ENCODE measurements at regions not wholly inside any gene's neighbourhood (a gene's known extent, or its start where the extent isn't known, plus 50 kb on each side); places are given as distances from the start of the nearest gene placed in this dataset.
"Not testable (repeated sequence)": the region's sequence is repeated elsewhere in the genome, so short reads cannot be mapped to it uniquely, and the experiment has no call there.

DNA sequence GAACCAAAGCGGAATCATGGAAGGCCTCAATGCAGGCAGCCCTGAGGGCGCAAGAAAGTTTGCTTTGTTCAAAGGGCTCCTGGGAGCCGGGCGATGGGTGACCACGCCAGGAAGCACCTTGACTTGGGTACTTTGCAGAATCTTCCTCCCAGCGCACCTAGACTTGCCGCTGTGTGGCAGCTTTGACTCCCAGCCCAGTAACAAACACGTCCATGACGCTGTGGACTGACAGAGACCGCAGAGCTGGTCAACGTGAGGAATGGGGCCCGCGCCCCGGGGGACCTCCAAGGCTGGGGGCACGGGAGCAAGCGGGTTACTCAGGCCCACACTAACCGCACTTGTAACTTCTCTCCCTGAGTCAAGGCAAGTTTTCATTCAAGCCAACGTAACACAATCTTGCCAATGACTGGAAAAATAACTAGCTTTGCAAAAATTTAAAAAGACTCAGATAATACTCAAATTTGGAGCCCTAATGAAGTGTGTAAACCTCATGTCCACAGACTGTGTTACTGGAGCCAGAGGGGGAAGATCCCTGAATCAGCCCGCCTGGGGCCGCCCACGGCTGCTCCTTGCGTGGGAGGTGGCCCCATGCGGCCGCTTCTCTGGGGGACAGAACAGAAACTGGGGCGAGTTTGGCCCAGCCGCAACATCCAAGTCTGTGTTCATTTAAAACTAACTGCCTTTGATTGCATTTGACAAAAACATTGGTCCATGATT, 130.8 kb downstream of the DNAJB6 start:
- no peak for DNase-seq

DNA sequence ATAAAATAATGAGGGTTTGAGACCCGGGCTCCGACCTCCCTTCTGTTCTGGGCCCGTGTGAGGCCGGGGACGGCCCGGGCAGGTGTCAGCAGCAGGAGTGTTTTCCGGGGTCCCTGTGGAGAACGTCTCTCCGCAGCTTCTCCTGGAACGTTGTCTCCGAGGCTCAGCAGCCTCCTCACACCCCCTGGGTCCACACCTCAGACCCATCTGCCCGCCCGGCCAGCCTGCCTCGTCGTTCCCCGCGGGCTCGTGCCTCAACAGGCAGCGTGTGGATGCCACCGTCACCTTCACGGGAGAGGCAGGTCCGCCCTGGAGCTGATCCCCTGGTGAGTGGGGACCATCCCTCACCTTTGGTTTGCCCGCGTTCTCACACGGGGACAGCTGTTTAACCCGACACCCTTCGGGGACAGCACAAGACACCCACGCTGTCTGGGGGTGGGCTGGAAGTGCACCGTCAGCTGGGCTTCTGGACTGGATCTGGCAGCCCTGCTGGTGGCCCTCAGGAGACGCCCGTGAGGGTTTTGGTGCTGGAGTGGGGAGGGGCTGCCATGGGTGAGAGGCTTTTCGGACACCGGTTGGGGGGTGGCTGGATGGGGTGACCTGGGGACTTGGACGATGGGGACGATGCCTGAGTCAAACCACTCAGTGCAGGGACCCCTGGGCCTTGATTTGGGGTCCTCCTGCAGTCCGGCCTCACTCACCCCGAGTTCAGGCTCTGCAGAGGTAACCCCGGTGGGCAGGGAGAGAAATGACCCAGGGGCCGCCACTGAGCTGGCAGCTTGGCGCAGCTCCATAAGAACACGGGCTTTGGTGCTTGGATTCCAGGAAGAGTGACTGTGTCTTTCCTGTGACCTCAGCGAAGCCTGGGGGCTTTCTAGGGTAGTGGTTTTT, 131.7 kb downstream of the DNAJB6 start:
- DNase-seq: no peak

DNA sequence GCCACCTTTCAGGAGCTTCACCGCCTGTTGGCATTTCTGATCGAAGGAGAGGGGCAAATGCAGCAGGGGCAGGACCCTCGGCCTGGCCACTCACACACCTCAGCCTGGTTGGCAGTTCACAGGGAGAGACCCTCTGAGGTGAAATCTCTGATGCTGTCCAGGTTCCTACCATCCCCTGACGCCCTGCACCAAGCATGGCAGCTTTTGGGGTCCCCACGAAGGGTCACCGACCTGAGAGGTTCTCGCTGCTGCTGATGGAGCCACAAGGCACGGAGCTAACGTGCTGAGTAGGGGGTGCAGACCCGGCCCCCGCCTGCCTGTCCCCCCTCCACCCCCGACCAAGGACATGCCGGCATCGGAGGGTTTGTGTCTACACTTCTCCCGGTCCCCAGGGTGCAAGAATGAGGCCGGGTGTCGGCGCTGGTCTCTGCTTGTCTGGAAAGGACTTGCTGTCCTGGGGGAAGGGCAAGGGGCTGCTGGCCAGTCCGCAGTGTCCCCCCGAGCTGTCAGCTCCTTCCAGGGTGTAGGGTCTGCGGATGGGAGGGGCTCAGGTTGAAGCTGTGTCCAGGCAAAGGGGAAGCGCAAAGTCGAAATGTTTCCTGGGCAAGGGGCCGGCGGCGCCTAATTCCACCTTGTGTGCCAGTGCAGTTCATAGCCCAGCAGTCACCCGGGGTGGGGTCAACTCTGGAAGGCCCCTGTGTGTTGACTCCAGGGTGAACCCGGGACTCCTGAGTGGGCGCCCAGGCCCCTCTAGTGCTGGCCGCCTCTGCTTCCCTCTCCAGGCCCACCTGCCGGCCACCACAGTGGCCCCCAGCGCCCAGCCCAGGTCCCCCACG, 132.6 kb downstream of the DNAJB6 start:
- DNase-seq: no peak

DNA sequence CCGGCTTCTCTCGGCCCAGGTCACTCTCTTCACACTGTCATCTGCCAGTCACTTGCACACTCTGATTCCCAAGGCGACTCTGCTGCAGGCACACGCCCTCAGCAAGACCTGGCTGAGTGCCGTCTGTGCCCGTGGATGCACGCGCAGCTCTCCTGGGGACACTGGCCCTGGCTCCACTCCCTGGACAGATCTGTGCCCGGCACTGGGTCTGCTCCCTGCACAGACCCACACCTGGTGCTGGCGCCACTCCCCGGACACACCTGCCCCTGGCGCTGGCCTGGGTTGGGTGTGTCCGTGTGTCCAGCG, 133.2 kb downstream of the DNAJB6 start:
- no peak for DNase-seq

DNA sequence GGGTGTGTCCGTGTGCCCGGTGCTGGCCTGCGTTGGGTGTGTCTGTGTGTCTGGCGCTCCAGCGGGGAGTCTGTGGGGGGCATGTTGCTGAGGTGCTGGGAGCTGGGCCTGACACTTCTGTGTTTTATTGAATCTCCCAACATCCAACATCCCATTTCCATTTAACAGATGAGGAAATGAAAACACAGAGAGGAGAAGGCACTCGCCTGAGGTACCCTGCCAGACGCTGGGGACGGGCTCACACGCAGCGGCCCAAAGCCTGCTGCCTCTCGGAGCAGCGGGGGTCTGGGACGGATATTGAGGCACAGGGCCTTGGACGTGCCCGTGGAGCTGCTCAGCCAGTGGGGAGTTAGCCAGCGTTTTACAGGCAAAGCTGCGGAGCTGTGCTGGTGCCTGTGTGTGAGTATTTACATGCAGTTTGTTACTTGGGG, 133.9 kb downstream of the DNAJB6 start:
- no peak for DNase-seq

DNA sequence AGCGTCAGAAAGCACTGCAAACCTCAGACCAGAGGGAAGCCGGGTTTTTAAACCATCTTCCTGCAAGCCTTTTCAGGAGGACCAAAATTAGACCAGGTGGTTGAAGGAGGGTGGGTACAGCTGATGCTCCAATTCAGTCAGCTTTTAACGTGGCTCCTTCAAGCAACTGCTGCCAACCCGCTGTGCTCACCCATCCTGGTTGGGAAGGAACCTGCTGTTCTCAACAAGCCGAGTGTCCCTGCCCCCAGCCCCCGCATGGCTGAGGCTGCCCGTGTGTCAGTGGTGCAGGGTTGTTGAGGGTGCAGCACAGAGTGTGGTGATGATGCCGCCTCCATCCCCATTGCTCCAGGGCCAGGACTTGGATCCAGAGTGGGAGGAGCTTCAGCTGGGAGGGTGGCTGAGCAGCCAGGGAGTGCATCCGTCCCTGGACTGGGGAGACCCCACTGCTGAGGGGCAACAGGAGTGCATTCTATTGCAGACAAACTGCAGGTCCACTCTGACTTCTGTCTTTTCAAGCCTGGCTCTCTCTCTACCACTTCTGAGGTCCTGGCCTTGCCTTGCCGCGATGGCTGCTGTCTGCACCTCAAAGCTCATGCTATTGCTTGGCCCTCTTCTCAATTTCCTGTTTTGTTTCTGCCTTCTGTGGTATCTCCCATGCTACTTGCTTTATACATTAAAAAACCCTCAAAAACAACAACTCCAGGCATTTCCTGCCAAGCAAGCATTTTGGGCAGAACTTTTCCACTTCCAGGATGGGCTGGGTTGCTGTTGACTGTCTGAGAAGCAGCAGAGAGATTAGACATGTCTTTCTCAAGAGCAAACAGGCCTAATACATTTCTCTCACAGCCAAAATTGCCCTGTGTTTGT, 134.7 kb downstream of the DNAJB6 start:
- DNase-seq: peak; percentile 15

DNA sequence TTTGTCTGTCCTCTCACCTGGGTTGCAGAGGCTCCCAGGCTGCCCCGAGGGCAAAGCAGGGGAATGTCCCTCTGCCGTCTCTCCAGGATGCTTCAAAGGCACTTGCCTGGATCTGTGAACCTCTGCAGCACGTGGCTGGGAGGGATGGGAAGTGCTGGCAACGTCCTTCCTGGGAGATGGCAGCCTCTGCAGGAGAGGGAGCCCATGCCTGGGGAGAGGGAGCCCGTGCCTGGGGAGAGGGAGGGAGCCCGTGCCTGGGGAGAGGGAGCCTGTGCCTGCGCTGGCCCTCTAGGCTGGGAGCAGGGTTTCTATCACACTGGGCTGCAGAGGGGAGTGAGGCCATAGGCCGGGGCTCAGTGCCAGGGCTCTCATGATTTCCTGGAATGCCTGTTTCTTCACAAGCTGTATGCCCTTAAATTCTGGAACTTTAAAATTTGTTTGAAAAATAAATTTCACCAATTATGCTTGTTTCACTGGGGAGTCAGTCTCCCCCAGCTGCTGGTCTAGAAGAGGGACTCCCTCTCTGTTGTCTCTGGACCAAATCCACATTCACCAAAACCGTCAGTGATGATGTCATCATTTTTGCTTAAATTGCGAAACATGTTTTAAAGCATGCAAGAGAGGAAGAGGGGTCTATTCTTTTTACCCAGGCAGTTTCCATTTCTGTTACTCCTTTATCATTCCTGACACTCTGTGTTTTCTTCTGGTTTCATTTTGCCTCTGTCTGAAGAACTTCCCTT, 135.7 kb downstream of the DNAJB6 start:
- no peak for DNase-seq

DNA sequence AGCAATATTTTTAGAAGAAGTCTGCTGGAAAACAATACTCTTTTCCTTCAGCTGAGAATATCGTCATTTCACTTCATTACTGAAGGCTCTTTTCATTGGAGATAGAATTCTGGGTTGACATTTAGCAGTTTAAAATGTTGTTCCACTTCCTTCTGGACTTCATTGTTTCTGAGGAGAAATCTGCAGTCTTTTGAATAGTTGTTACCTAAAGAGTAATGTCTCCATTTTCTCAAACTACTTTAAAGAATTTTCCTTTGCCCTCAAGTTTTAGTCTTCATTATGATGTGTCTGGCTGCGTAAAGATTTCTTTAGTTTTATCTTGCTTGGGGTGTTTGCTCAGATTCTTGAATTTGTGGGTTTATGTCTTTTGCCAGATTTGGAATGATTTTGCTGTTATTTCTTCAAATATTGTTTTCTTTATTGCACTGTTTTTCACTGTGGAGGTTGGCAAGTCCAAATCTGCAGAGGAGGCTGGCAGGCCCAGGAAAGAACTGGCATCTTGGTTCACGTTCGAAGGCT, 136.3 kb downstream of the DNAJB6 start:
- DNase-seq: no peak

DNA sequence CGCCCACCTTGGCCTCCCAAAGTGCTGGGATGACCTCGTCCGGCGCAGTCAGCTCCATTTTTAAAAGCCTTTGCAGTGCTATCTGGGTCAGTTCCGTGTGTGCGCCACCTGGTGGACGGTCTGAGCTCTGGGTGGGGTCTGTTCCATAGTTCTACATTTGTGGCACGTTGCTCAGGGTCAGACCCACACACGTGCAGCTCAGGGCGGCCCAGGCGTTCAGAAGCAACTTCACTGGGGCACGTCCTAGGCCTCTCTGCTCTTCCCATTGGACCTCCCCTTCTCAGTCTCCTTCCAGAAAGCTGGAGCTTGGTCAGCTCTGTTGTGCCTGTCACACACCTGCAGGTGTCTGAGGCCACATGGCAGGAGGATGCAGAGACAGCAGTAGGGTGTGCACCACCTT, 137.9 kb downstream of the DNAJB6 start:
- peak; percentile 17 for DNase-seq

DNA sequence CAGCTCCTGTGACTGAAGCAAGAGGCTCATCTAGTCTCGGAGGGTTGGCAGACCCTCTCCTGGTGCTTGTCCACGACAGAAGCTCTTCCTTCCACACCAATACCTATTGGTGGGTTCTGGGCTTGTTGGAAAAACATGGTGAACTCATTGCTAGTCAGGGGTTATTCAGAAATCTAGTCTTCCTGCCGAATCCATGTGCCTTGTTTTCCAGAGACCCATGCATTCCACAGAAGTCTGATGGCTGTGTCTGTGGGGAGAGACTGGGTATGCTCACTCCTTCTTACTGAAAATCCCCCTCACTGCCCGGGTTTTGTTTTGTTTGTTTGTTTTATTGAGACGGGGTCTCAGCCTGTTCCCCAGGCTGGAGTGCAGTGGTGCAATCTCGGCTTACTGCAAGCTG, 138.3 kb downstream of the DNAJB6 start:
- DNase-seq: no peak

DNA sequence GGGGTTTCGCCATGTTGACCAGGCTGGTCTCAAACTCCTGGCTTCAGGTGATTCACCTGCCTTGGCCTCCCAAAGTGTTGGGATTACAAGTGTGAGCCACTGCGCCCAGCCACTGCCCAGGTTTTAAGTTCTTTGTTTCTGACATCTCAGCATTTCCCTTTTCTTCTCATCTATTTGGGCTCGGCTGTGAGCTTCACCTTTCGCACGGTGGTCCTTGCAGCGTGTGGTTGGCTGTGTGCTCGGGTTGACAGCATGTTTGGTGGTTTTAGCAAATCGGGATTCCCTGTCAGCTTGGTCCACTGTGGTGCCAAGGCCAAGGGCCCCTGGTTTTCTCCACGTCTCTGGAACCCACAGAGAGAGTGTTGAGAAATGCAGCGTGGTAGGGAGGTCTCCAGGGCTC, 138.8 kb downstream of the DNAJB6 start:
- DNase-seq: no peak

DNA sequence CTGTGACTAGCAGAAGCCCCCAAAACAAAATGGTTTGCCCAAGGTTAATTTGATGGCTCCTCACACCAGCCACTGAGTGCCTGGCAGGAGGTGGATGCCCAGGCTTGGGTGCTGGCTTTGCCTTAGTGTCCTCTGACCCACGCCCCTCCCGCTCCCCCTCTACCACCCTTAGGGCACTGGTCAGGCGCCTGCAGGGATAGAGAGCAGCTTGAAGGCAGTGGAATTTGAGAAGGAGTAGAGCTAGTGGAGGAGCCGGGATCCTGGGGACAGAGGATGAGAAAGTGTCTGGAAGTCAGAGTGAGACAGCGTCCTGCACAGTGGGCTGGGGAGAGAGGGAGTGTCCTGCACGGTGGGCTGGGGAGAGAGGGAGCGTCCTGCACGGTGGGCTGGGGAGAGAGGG, 139.4 kb downstream of the DNAJB6 start:
- DNase-seq: no peak

DNA sequence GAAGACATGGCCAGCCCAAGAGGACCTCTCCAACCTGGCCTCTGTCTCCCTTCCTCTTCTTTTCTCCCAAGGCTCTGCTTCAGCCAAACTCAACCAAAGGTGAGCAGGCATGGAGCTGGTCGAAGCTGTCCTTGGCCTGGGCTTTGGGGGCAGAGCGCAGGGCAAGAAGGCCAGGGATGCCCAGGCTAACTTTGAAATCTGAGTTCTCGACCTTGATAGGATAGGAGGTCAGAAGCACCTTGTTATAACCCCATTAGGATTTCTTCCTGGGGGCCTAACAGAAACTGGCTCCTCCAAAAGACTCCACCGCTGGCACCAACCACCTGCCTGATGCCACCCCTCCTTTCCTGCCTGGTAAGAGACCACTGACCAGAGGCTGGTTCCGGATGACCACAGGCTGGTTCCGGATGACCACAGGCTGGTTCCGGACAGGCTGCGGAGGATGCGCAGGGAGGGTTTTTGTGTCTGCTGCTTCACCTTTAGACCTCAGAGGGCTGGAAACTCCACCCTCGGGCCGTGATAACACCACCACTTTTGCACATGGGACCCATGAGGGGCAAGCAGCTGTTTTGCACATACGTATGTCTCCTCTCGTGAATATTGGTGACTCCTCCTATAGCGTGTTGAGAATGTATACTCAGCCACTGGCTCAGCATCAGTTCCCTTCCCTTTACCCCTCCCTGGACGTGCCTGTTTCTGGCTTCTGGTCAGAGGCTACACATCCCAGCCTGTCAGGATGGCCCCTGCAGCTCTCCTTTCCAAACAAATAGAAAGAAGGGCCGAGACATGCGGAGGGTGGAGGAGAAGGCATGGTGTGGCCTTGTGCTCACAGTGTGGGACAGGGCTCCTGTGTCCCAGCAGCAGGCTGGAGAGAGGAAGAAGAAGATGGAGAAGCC, 140.1 kb downstream of the DNAJB6 start:
- no peak for DNase-seq

DNA sequence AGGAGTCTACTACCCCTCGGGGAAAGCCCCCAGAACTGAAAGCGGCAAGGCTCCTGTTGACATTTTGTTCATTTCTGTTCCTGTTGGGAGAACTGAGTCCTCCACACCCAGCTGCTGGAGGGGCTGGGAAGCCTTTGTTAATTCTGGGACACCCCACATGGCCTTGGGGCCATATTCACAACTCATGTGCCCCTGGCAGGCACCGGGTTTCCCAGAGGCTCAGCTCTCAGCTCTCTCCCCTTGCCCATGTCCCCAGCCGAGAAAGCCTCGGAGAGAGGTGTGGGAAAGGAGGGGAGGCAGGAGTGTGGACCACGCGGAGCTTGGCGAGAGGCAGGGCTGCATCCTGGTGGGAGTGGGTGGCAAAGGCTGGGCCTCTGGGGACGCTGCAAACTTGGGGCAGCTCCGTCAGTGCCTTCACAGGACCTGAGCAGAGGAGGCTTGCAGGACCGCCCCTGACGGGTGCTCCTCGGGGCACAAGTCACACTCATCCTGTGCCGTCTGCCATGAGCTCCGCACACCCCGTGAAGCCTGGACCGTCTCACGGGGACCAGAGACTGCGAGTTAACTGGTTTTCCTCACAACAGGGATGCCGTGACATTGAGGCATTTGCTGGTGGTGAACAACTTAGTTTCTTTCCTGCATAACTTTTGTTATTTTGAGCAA, 140.9 kb downstream of the DNAJB6 start:
- DNase-seq: peak; percentile 22

DNA sequence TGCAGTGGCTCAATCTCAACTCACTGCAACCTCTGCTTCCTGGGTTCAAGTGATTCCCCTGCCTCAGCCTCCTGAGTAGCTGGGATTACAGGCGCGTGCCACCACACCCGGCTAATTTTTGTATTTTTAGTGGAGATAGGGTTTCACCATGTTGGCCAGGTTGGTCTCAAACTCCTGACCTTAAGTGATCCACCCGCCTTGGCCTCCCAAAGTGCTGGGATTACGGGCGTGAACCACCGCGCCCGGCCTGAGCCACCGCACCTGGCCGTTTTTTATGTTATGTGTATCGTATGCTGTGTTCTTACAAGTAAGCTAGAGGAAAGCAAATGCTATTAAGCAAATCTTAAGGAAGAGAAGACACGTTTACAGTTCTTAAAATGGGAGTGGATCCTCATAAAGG, 141.8 kb downstream of the DNAJB6 start:
- not testable (repeated sequence) for DNase-seq

DNA sequence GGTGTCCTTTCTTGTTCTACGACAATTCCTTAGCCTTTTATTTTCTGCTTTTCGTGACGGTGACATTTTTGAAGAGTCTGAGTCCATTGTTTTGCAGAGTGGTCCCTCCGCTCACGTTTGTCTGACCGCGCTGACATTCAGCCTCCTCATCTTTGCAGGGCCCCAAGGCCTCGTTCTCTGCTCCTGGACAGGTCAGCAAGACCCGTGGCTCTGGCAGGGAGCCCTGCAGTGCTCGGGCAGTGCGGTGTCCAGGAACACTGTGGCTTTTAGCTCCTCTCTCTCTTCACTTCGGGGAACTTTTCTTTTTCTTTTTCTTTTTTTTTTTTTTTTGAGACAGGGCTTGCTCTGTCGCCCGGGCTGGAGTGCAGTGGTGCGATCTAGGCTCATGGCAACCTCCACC, 142.5 kb downstream of the DNAJB6 start:
- DNase-seq: no peak

DNA sequence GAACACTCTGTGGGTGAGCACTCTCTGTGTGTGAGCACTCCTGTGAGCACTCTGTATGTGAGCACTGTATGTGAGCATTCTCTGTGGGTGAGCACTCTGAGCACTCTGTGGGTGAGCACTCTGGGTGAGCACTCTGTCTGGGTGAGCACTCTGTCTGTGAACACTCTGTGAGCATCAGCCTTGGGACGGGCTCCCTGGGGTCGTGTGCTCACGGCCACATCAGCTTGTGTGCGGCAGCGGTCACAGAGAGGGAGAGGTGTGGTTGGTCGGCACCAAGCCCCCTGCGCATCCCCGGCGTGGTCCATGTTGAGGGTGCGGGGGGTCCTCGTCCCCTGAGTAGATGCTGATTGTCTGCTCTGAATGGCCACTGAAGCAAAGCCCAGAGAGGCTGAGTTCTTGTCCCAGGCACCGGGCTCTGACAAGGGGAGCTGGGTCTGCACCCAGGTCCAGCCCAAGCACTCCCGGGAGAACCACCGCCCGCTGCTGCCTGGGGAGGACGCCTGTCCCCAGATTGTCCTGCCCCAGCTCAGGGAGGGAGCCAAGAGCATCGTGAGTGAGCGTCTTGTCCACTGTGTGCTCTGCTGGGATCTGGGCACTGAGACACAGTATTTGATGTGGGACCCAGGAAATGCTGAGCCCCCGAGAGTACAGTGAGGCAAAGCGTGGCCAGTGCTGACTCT, 143.7 kb downstream of the DNAJB6 start:
- DNase-seq: no peak

DNA sequence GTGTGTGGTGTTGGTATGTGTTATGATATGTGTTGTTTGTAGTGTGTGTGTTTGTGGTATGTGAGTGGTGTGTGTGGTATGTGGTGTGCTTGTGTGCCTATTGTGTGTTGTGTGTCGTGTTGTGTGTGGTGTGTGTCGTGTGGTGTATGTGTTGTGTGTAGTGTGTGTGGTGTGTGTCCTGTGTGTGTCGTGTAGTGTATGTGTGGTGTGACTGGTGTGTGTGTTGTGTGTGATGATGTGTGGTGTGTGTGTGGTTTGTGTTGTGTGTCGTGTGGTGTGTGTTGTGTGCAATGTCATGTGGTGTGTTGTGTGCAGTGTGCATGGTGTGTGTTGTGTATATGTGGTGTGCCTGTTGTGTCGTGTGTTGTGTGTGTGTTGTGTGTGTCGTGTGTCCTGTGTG, 144.6 kb downstream of the DNAJB6 start:
- DNase-seq: no peak

DNA sequence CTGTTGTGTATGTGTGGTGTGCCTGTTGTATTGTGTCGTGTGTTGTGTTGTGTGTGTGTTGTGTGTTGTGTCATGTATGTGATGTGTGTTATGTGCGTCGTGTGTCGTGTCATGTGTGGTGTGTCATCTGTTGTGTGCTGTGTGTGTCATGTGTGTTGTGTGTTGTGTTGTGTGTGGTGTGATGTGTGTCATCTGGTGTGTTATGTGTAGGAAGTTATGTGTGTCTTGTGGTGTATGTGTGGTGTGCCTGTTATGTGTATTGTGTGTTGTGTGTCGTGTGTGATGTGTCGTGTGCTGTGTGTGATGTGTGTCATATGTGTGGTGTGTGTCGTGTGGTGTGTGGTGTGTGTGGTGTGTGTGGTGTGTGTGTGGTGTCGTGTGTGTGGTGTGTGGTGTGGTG, 145.2 kb downstream of the DNAJB6 start:
- DNase-seq: no peak
